ENCODE measurements at regions not wholly inside any gene's neighbourhood (a gene's known extent, or its start where the extent isn't known, plus 50 kb on each side); places are given as distances from the start of the nearest gene placed in this dataset.

DNA sequence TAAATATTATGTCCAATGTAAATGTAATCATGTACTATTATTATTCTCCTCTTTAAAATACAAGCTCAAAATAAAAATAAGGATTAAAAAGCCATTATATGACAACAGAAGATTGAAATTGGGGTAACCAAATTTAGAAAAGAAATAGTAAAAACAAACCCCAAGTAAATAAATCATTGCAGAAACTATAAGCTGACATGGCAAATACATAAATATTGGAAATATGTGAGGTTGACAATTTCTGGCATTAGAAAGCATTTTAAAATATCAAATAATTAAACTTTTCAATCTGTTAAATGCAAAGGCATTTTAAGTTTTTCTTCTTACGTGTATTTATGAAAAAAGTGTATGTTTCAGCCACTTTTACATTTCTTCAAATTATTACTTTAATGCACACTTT is 394.7 kb upstream of the DACH1 start:
- TF ChIP-seq, protein P1, sequence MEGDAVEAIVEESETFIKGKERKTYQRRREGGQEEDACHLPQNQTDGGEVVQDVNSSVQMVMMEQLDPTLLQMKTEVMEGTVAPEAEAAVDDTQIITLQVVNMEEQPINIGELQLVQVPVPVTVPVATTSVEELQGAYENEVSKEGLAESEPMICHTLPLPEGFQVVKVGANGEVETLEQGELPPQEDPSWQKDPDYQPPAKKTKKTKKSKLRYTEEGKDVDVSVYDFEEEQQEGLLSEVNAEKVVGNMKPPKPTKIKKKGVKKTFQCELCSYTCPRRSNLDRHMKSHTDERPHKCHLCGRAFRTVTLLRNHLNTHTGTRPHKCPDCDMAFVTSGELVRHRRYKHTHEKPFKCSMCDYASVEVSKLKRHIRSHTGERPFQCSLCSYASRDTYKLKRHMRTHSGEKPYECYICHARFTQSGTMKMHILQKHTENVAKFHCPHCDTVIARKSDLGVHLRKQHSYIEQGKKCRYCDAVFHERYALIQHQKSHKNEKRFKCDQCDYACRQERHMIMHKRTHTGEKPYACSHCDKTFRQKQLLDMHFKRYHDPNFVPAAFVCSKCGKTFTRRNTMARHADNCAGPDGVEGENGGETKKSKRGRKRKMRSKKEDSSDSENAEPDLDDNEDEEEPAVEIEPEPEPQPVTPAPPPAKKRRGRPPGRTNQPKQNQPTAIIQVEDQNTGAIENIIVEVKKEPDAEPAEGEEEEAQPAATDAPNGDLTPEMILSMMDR (conservative IDR thresholded peaks at IDR 0.05 in 1 of 2, IDR thresholded peaks at IDR 0.05 in 1 of 2; ENCODE audit: low read depth in 1 of 2, low read length in 2 of 2) = no peak
- no peak for TF ChIP-seq EZH2 (IDR thresholded peaks at IDR 0.05; ENCODE audit: low read length, missing control alignments)

Data from fibroblast of lung (primary cell).